ENCODE measurements at regions not wholly inside any gene's neighbourhood (a gene's known extent, or its start where the extent isn't known, plus 50 kb on each side); places are given as distances from the start of the nearest gene placed in this dataset.

DNA sequence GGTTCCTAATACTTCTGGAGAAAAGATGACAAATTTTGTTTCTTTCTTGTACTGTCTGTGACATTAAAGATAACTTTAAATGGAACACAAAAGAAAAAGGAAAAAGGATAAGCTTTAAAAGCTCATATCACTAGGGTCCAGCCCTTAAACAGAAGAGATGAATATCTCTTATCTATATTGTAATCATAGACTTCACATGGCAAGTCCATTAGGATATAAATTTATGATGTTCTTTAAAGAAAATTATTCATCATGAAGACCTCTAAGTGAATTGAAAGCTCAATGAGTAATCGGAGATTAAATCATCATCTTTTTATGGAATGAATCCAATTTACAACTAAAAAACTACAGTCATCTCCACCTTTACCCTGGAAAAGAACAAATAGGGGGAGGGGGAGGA is 111.6 kb upstream of the SATB2 start:
- Mint-ChIP-seq H3K27me3 (ENCODE audit: unreplicated experiment) (no peaks in the 10 kb centered on the region), H3K36me3 (ENCODE audit: low read depth, unreplicated experiment) (no peaks in the 10 kb centered on the region), H3K4me1 (ENCODE audit: unreplicated experiment) (no peaks in the 10 kb centered on the region), H3K27ac (ENCODE audit: unreplicated experiment) (no peak overlapping the region), H3K9me3 (ENCODE audit: unreplicated experiment) (no peaks in the 10 kb centered on the region), H3K4me3 (ENCODE audit: unreplicated experiment) (no peak overlapping the region)
- TF ChIP-seq, protein P1, sequence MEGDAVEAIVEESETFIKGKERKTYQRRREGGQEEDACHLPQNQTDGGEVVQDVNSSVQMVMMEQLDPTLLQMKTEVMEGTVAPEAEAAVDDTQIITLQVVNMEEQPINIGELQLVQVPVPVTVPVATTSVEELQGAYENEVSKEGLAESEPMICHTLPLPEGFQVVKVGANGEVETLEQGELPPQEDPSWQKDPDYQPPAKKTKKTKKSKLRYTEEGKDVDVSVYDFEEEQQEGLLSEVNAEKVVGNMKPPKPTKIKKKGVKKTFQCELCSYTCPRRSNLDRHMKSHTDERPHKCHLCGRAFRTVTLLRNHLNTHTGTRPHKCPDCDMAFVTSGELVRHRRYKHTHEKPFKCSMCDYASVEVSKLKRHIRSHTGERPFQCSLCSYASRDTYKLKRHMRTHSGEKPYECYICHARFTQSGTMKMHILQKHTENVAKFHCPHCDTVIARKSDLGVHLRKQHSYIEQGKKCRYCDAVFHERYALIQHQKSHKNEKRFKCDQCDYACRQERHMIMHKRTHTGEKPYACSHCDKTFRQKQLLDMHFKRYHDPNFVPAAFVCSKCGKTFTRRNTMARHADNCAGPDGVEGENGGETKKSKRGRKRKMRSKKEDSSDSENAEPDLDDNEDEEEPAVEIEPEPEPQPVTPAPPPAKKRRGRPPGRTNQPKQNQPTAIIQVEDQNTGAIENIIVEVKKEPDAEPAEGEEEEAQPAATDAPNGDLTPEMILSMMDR (IDR thresholded peaks at IDR 0.05; ENCODE audit: unreplicated experiment) = no peak
- DNase-seq (ENCODE audit: low spot score) = no peak

GRCh38 chr2:199558156-199558555 is 100.4 kb upstream of the SATB2 start:
- Mint-ChIP-seq H3K27me3 (ENCODE audit: unreplicated experiment) (peaks cover 2% of the 10 kb centered on the region), H3K9me3 (ENCODE audit: unreplicated experiment) (no peaks in the 10 kb centered on the region), H3K4me1 (ENCODE audit: unreplicated experiment) (no peaks in the 10 kb centered on the region), H3K4me3 (ENCODE audit: unreplicated experiment) (no peak overlapping the region), H3K27ac (ENCODE audit: unreplicated experiment) (no peak overlapping the region), H3K36me3 (ENCODE audit: low read depth, unreplicated experiment) (no peaks in the 10 kb centered on the region)
- TF ChIP-seq, protein P1 (IDR thresholded peaks at IDR 0.05; ENCODE audit: unreplicated experiment) = no peak
- DNase-seq (ENCODE audit: low spot score) = no peak

DNA sequence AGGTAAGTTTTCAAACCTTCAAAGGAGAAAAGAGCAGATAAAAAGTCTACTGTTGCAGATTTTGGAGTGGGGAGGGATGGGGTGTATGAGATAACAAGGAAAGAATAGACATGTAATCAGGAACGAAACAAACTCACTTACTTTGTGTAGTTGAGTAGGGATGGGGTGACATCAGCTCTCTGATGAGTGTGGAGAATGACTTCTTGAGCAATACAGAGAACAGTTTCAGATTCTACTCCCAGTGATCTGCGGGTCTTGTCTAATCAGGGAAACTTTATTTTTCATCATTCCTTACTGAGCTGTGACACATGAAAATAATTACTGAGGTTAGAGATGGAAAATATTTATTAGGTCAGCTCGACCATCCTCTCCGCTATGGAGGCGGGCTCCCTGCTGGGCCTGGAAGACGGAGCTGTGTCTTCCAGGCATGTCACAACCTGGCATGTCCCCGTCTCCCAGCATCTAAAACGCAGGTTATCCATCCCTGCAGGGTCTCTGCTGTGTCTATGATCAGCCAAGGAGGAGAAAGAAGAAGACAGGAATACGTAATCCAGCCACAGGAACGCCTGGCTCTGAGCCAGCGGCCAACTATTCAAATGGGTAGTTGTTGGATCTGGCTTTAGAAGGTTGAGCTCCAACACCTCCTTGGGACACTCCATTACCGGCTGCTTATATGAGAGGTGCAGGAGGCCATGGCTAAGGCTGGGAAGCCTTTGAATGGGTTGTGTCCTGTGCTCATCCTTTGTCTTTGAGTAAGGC is 99.0 kb upstream of the SATB2 start:
- H3K36me3 Mint-ChIP-seq (ENCODE audit: low read depth, unreplicated experiment) = no peaks in the 10 kb centered on the region
- no peaks in the 10 kb centered on the region for H3K9me3 Mint-ChIP-seq (ENCODE audit: unreplicated experiment)

DNA sequence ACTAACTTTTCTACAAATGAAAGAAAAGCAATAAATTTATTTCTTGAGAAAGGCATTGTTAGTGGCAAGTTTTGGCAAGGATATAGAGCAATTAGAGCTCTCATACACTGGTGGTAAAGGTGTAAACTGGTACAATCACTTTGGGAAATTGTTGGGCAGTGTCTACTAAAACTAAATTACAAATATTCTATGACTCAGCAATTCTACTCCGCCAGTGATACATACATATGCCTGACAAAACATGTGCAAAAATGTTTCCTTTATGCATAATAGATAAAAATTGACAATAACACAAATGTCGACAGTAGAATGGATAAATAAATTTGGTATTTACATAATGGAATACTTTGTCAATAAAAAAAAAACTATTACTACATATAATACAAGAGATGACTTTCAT is 96.3 kb upstream of the SATB2 start:
- TF ChIP-seq, protein P1 (IDR thresholded peaks at IDR 0.05; ENCODE audit: unreplicated experiment) = no peak

More for the DNA sequence above, 99.0 kb upstream of the SATB2 start:
- H3K4me3 Mint-ChIP-seq (ENCODE audit: unreplicated experiment) = no peak overlapping the region
- H3K27me3 Mint-ChIP-seq (ENCODE audit: unreplicated experiment) = peaks cover 2% of the 10 kb centered on the region
- DNase-seq (ENCODE audit: low spot score) = no peak
- no peak overlapping the region for H3K27ac Mint-ChIP-seq (ENCODE audit: unreplicated experiment)
- TF ChIP-seq, protein P1 (IDR thresholded peaks at IDR 0.05; ENCODE audit: unreplicated experiment) = no peak
- no peaks in the 10 kb centered on the region for H3K4me1 Mint-ChIP-seq (ENCODE audit: unreplicated experiment)

GRCh38 chr2:199552141-199552540 is 94.4 kb upstream of the SATB2 start:
- no peak overlapping the region for H3K27ac Mint-ChIP-seq (ENCODE audit: unreplicated experiment)

More for the DNA sequence above, 96.3 kb upstream of the SATB2 start:
- no peaks in the 10 kb centered on the region for H3K4me1 Mint-ChIP-seq (ENCODE audit: unreplicated experiment)
- DNase-seq (ENCODE audit: low spot score) = no peak
- no peaks in the 10 kb centered on the region for H3K9me3 Mint-ChIP-seq (ENCODE audit: unreplicated experiment)
- H3K27ac Mint-ChIP-seq (ENCODE audit: unreplicated experiment) = no peak overlapping the region
- no peak overlapping the region for H3K4me3 Mint-ChIP-seq (ENCODE audit: unreplicated experiment)
- no peaks in the 10 kb centered on the region for H3K36me3 Mint-ChIP-seq (ENCODE audit: low read depth, unreplicated experiment)
- H3K27me3 Mint-ChIP-seq (ENCODE audit: unreplicated experiment) = peaks cover 2% of the 10 kb centered on the region

More at GRCh38 chr2:199552141-199552540, 94.4 kb upstream of the SATB2 start:
- DNase-seq (ENCODE audit: low spot score) = no peak
- no peaks in the 10 kb centered on the region for H3K4me1 Mint-ChIP-seq (ENCODE audit: unreplicated experiment)
- TF ChIP-seq, protein P1 (IDR thresholded peaks at IDR 0.05; ENCODE audit: unreplicated experiment) = no peak
- H3K4me3 Mint-ChIP-seq (ENCODE audit: unreplicated experiment) = no peak overlapping the region
- H3K9me3 Mint-ChIP-seq (ENCODE audit: unreplicated experiment) = no peaks in the 10 kb centered on the region
- peaks cover 3% of the 10 kb centered on the region for H3K27me3 Mint-ChIP-seq (ENCODE audit: unreplicated experiment)
- H3K36me3 Mint-ChIP-seq (ENCODE audit: low read depth, unreplicated experiment) = no peaks in the 10 kb centered on the region
